ENCODE measurements at regions not wholly inside any gene's neighbourhood (a gene's known extent, or its start where the extent isn't known, plus 50 kb on each side); places are given as distances from the start of the nearest gene placed in this dataset.
"Not testable (repeated sequence)": the region's sequence is repeated elsewhere in the genome, so short reads cannot be mapped to it uniquely, and the experiment has no call there.

- Mint-ChIP-seq H3K27ac (no peak overlapping the region), H3K4me1 (no peaks in the 10 kb centered on the region), H3K36me3 (ENCODE audit: low read depth) (peaks cover 5% of the 10 kb centered on the region), H3K9me3 (peaks cover 35% of the 10 kb centered on the region), H3K27me3 (ENCODE audit: low read depth, poor library complexity) (peaks cover 4% of the 10 kb centered on the region), H3K4me3 (no peak overlapping the region)
- TF ChIP-seq CTCF (IDR thresholded peaks at IDR 0.05), result no peak
- DNase-seq, result no peak
These were observed 134.9 kb upstream of the SPRED1 start for GRCh38 chr15:38117781-38118180.

GRCh38 chr15:38119865-38120264 lies 132.8 kb upstream of the SPRED1 start:
- H3K4me1 Mint-ChIP-seq; DNase-seq; H3K36me3 Mint-ChIP-seq (ENCODE audit: low read depth); H3K4me3 Mint-ChIP-seq; H3K27ac Mint-ChIP-seq; H3K27me3 Mint-ChIP-seq (ENCODE audit: low read depth, poor library complexity): not testable (repeated sequence)
- peaks cover 53% of the 10 kb centered on the region for H3K9me3 Mint-ChIP-seq

- H3K9me3 Mint-ChIP-seq, result peaks cover 23% of the 10 kb centered on the region
- H3K4me1 Mint-ChIP-seq, result peaks cover 31% of the 10 kb centered on the region
- no peak for TF ChIP-seq CTCF (IDR thresholded peaks at IDR 0.05)
- H3K4me3 Mint-ChIP-seq, result no peak overlapping the region
- no peaks in the 10 kb centered on the region for H3K27me3 Mint-ChIP-seq (ENCODE audit: low read depth, poor library complexity)
- DNase-seq, result no peak
- H3K36me3 Mint-ChIP-seq (ENCODE audit: low read depth), result no peaks in the 10 kb centered on the region
- H3K27ac Mint-ChIP-seq, result no peak overlapping the region
These were observed 125.3 kb upstream of the SPRED1 start for GRCh38 chr15:38127306-38127771.

GRCh38 chr15:38128341-38128781 lies 124.3 kb upstream of the SPRED1 start:
- TF ChIP-seq CTCF (IDR thresholded peaks at IDR 0.05), result no peak
- H3K27me3 Mint-ChIP-seq (ENCODE audit: low read depth, poor library complexity), result no peaks in the 10 kb centered on the region
- H3K9me3 Mint-ChIP-seq, result peaks cover 14% of the 10 kb centered on the region
- H3K27ac Mint-ChIP-seq, result no peak overlapping the region
- DNase-seq, result no peak
- H3K4me1 Mint-ChIP-seq, result peaks cover 31% of the 10 kb centered on the region
- no peak overlapping the region for H3K4me3 Mint-ChIP-seq
- no peaks in the 10 kb centered on the region for H3K36me3 Mint-ChIP-seq (ENCODE audit: low read depth)

GRCh38 chr15:38128921-38129320 lies 123.7 kb upstream of the SPRED1 start:
- DNase-seq, result no peak
- Mint-ChIP-seq H3K9me3 (peaks cover 8% of the 10 kb centered on the region), H3K4me3 (no peak overlapping the region), H3K27me3 (ENCODE audit: low read depth, poor library complexity) (no peaks in the 10 kb centered on the region), H3K4me1 (peaks cover 31% of the 10 kb centered on the region), H3K36me3 (ENCODE audit: low read depth) (no peaks in the 10 kb centered on the region), H3K27ac (no peak overlapping the region)
- no peak for TF ChIP-seq CTCF (IDR thresholded peaks at IDR 0.05)

- Mint-ChIP-seq H3K27ac (no peak overlapping the region), H3K4me3 (no peak overlapping the region), H3K36me3 (ENCODE audit: low read depth) (no peaks in the 10 kb centered on the region), H3K9me3 (peaks cover under 1% of the 10 kb centered on the region), H3K27me3 (ENCODE audit: low read depth, poor library complexity) (no peaks in the 10 kb centered on the region), H3K4me1 (peaks cover 31% of the 10 kb centered on the region)
- TF ChIP-seq CTCF (IDR thresholded peaks at IDR 0.05), result no peak
- no peak for DNase-seq
These were observed 123.0 kb upstream of the SPRED1 start for GRCh38 chr15:38129531-38130204.

Measured in nephron progenitor cell (in vitro differentiated cells).